ENCODE measurements at regions not wholly inside any gene's neighbourhood (a gene's known extent, or its start where the extent isn't known, plus 50 kb on each side); places are given as distances from the start of the nearest gene placed in this dataset.

- TF ChIP-seq POLR2AphosphoS5 (IDR thresholded peaks at IDR 0.05; ENCODE audit: low read length): no peak
- no peak for TF ChIP-seq CHD2 (IDR thresholded peaks at IDR 0.05; ENCODE audit: borderline replicate concordance, low read depth, low read length)
- TF ChIP-seq, protein P1, sequence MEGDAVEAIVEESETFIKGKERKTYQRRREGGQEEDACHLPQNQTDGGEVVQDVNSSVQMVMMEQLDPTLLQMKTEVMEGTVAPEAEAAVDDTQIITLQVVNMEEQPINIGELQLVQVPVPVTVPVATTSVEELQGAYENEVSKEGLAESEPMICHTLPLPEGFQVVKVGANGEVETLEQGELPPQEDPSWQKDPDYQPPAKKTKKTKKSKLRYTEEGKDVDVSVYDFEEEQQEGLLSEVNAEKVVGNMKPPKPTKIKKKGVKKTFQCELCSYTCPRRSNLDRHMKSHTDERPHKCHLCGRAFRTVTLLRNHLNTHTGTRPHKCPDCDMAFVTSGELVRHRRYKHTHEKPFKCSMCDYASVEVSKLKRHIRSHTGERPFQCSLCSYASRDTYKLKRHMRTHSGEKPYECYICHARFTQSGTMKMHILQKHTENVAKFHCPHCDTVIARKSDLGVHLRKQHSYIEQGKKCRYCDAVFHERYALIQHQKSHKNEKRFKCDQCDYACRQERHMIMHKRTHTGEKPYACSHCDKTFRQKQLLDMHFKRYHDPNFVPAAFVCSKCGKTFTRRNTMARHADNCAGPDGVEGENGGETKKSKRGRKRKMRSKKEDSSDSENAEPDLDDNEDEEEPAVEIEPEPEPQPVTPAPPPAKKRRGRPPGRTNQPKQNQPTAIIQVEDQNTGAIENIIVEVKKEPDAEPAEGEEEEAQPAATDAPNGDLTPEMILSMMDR (IDR thresholded peaks at IDR 0.05 in 2 of 3, conservative IDR thresholded peaks at IDR 0.05 in 1 of 3; ENCODE audit: control insufficient read depth in 2 of 3, extremely low read depth in 1 of 3, insufficient read depth in 1 of 3, low read depth in 3 of 3, low read length in 3 of 3): no peak
- TF ChIP-seq, protein P2, sequence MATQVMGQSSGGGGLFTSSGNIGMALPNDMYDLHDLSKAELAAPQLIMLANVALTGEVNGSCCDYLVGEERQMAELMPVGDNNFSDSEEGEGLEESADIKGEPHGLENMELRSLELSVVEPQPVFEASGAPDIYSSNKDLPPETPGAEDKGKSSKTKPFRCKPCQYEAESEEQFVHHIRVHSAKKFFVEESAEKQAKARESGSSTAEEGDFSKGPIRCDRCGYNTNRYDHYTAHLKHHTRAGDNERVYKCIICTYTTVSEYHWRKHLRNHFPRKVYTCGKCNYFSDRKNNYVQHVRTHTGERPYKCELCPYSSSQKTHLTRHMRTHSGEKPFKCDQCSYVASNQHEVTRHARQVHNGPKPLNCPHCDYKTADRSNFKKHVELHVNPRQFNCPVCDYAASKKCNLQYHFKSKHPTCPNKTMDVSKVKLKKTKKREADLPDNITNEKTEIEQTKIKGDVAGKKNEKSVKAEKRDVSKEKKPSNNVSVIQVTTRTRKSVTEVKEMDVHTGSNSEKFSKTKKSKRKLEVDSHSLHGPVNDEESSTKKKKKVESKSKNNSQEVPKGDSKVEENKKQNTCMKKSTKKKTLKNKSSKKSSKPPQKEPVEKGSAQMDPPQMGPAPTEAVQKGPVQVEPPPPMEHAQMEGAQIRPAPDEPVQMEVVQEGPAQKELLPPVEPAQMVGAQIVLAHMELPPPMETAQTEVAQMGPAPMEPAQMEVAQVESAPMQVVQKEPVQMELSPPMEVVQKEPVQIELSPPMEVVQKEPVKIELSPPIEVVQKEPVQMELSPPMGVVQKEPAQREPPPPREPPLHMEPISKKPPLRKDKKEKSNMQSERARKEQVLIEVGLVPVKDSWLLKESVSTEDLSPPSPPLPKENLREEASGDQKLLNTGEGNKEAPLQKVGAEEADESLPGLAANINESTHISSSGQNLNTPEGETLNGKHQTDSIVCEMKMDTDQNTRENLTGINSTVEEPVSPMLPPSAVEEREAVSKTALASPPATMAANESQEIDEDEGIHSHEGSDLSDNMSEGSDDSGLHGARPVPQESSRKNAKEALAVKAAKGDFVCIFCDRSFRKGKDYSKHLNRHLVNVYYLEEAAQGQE (IDR thresholded peaks at IDR 0.05; ENCODE audit: low read depth, low read length): no peak
- TF ChIP-seq MXI1 (IDR thresholded peaks at IDR 0.05; ENCODE audit: low read depth, low read length): no peak
- no peak for TF ChIP-seq KDM1A (IDR thresholded peaks at IDR 0.05; ENCODE audit: borderline replicate concordance)
- TF ChIP-seq CBX3 (IDR thresholded peaks at IDR 0.05; ENCODE audit: borderline replicate concordance, low read depth): no peak
- TF ChIP-seq JUND (IDR thresholded peaks at IDR 0.05; ENCODE audit: low read depth, low read length): no peak
- TF ChIP-seq POLR2A (IDR thresholded peaks at IDR 0.05; ENCODE audit: low read depth, low read length): no peak
- no peak for TF ChIP-seq TCF7 (IDR thresholded peaks at IDR 0.05; ENCODE audit: borderline replicate concordance)
- TF ChIP-seq EGR1 (IDR thresholded peaks at IDR 0.05; ENCODE audit: borderline replicate concordance in 1 of 2, low read depth in 2 of 2, low read length in 2 of 2): no peak
These were observed 596.0 kb upstream of the TPK1 start for GRCh38 chr7:145431834-145432233.
